ENCODE measurements at regions not wholly inside any gene's neighbourhood (a gene's known extent, or its start where the extent isn't known, plus 50 kb on each side); places are given as distances from the start of the nearest gene placed in this dataset.

GRCh38 chr13:83515268-83516015 is 366.8 kb downstream of the SLITRK1 start (continued):
- TF ChIP-seq CHD4 (IDR thresholded peaks at IDR 0.05; ENCODE audit: borderline replicate concordance) (no peak), KDM1A (IDR thresholded peaks at IDR 0.05; ENCODE audit: low read depth) (no peak), JUN (IDR thresholded peaks at IDR 0.05) (no peak), CBX2 (IDR thresholded peaks at IDR 0.05; ENCODE audit: borderline replicate concordance, low read depth) (no peak), RAD21 (conservative IDR thresholded peaks at IDR 0.05 in 1 of 2, IDR thresholded peaks at IDR 0.05 in 1 of 2) (no peak), ZC3H11A (IDR thresholded peaks at IDR 0.05) (no peak)

- FAIRE-seq (no peak), ATAC-seq (no peak), DNase-seq (ENCODE audit: low read depth in 1 of 2, low spot score in 1 of 2) (no peak)
- Histone ChIP-seq H3K27ac (no peak overlapping the region), H3K4me1 (no peaks in the 10 kb centered on the region), H3K9me3 (no peaks in the 10 kb centered on the region), H3K4me2 (no peak overlapping the region), H3K4me3 (no peak overlapping the region)
- CTCF ChIA-PET: no interaction called here
- 8% methylated on average over 1 of the region's 1 CpG for WGBS (ENCODE audit: missing lambda C conversion rate)
- TF ChIP-seq TP53 (CRISPR knock-in tag; IDR thresholded peaks at IDR 0.05) (no peak), NR3C1 (IDR thresholded peaks at IDR 0.05) (no peak), PHF8 (IDR thresholded peaks at IDR 0.05; ENCODE audit: borderline replicate concordance, low read depth) (no peak), HES2 (IDR thresholded peaks at IDR 0.05) (no peak)
- POLR2A ChIA-PET: no interaction called here
Measured at GRCh38 chr13:83508771-83509301, 373.4 kb downstream of the SLITRK1 start.

GRCh38 chr13:83503424-83503823 is 378.9 kb downstream of the SLITRK1 start:
- ATAC-seq (no peak), FAIRE-seq (no peak), DNase-seq (ENCODE audit: low read depth in 1 of 2, low spot score in 1 of 2) (no peak)
- H3K4me2 ChIP-seq: no peak overlapping the region
- ChIA-PET CTCF (no interaction called here), POLR2A (no interaction called here)
- no peaks in the 10 kb centered on the region for H3K9me3 ChIP-seq
- H3K4me1 ChIP-seq: 0 out of 3 replicates have a peak, but pooled peaks cover 5% of the 10 kb centered on the region
- H3K4me3 ChIP-seq: no peak overlapping the region
- TF ChIP-seq ATOH8 (CRISPR knock-in tag; IDR thresholded peaks at IDR 0.05; ENCODE audit: low read depth): no peak
- no peak overlapping the region for H3K27ac ChIP-seq
- 31% methylated on average over 1 of the region's 1 CpG for WGBS (ENCODE audit: missing lambda C conversion rate)

GRCh38 chr13:83499286-83499685 is 383.0 kb downstream of the SLITRK1 start:
- Histone ChIP-seq H3K4me2 (no peak overlapping the region; the same call in 2 of the 3 replicates), H3K27ac (no peak overlapping the region; a peak in 1 of 6 replicates), H3K4me1 (peaks cover 12% of the 10 kb centered on the region; the same call in 1 of the 3 replicates), H3K4me3 (no peak overlapping the region), H3K9me3 (no peaks in the 10 kb centered on the region)
- FAIRE-seq (no peak), ATAC-seq (no peak; a peak in 2 of 6 replicates), DNase-seq (ENCODE audit: low read depth in 1 of 2, low spot score in 1 of 2) (peak in 1 of 2 experiments; percentile 4)
- POLR2A ChIA-PET: no interaction called here
- CTCF ChIA-PET: interaction anchor here (0.6 kb wide), 1 partner anchor 13 kb away, joined by 3 read pairs; no protein-coding TSS in a partner anchor
- no peak for TF ChIP-seq RAD21 (conservative IDR thresholded peaks at IDR 0.05 in 1 of 2, IDR thresholded peaks at IDR 0.05 in 1 of 2)
- no peak for TF ChIP-seq REST (IDR thresholded peaks at IDR 0.05)
- no peak for TF ChIP-seq NR3C1 (IDR thresholded peaks at IDR 0.05)
- no peak for TF ChIP-seq KDM1A (IDR thresholded peaks at IDR 0.05; ENCODE audit: low read depth)
- TF ChIP-seq HEYL (CRISPR knock-in tag; IDR thresholded peaks at IDR 0.05): no peak
- TF ChIP-seq TFCP2L1 (CRISPR knock-in tag; IDR thresholded peaks at IDR 0.05): no peak
- no peak for TF ChIP-seq HOXB5 (CRISPR knock-in tag; IDR thresholded peaks at IDR 0.05)
- TF ChIP-seq TP53 (CRISPR knock-in tag; IDR thresholded peaks at IDR 0.05): no peak
- no peak for TF ChIP-seq ZC3H11A (IDR thresholded peaks at IDR 0.05)
- TF ChIP-seq FOSL2 (IDR thresholded peaks at IDR 0.05): no peak
- TF ChIP-seq FOSL2 (CRISPR knock-in tag; IDR thresholded peaks at IDR 0.05): no peak
- TF ChIP-seq FOXS1 (CRISPR knock-in tag; IDR thresholded peaks at IDR 0.05): no peak

Data from A549 (cell line).